Right atrium auricular region (tissue), 2 donors: ENCODE measurements at regions not wholly inside any gene's neighbourhood (a gene's known extent, or its start where the extent isn't known, plus 50 kb on each side); places are given as distances from the start of the nearest gene placed in this dataset.

ENCODE experiments used
- DNase-seq: peaks from one replicate; pipeline ENCODE4 v3.0.0-alpha.2; 2019; ENCODE audit warnings: low spot score
- H3K27ac ChIP-seq, 2 donors: fragments of 200-600 bp; sonication (generic); 1 replicate in 1 of 2; 2 replicates in 1 of 2; pipeline ENCODE4 v1.5.1; 2016 to 2019
- H3K27me3 ChIP-seq, 2 donors: fragments of 200-600 bp; sonication (generic); one replicate each; pipeline versions ENCODE4 v1.5.1 to v1.6.0; 2017 to 2019
- H3K36me3 ChIP-seq: fragments of 200-600 bp; sonication (generic); one replicate; pipeline ENCODE4 v1.5.1; 2016
- H3K4me1 ChIP-seq, 2 donors: fragments of 200-600 bp; sonication (generic); one replicate each; pipeline versions ENCODE4 v1.5.1 to v1.6.0; 2017 to 2019
- H3K4me3 ChIP-seq, 2 donors: fragments of 200-600 bp; sonication (generic); 1 replicate in 1 of 2; 2 replicates in 1 of 2; pipeline ENCODE4 v1.5.1; 2017 to 2019; ENCODE audit warnings: mild to moderate bottlenecking in 1 of 2, moderate library complexity in 1 of 2
- H3K9me3 ChIP-seq, 2 donors: fragments of 200-600 bp; sonication (generic); one replicate each; pipeline ENCODE4 v1.5.1; 2019
- TF ChIP-seq, protein P1 (sequence below), 2 donors: fragments of 200-600 bp; sonication (generic); IDR thresholded peaks; one replicate each; pipeline ENCODE4 v1.5.1; 2019; ENCODE audit warnings: antibody characterized with exemption in 2 of 2

DNA sequence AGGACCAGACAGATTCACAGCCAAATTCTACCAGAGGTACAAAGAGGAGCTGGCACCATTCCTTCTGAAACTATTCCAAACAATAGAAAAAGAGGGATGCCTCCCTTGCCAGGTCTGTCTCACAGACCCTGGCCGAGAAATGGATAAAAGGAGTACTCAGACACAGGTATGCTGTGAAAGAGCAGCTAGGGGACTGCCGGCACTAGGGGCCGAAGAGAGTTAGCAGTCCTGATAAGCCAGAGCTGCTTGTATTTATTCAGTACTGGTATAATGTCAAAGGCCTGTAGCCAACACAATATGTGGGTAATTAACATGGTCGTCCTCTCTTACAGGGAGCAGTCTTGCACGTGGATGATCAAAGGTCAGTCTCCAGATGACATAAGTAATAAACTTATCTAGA is 1042.1 kb upstream of the LCORL start:
- Histone ChIP-seq H3K27me3 (no peaks in the 10 kb centered on the region), H3K9me3 (no peaks in the 10 kb centered on the region), H3K36me3 (no peaks in the 10 kb centered on the region), H3K4me3 (no peak overlapping the region), H3K4me1 (no peaks in the 10 kb centered on the region), H3K27ac (no peak overlapping the region)
- DNase-seq = no peak
- TF ChIP-seq, protein P1, sequence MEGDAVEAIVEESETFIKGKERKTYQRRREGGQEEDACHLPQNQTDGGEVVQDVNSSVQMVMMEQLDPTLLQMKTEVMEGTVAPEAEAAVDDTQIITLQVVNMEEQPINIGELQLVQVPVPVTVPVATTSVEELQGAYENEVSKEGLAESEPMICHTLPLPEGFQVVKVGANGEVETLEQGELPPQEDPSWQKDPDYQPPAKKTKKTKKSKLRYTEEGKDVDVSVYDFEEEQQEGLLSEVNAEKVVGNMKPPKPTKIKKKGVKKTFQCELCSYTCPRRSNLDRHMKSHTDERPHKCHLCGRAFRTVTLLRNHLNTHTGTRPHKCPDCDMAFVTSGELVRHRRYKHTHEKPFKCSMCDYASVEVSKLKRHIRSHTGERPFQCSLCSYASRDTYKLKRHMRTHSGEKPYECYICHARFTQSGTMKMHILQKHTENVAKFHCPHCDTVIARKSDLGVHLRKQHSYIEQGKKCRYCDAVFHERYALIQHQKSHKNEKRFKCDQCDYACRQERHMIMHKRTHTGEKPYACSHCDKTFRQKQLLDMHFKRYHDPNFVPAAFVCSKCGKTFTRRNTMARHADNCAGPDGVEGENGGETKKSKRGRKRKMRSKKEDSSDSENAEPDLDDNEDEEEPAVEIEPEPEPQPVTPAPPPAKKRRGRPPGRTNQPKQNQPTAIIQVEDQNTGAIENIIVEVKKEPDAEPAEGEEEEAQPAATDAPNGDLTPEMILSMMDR (IDR thresholded peaks at IDR 0.05) = no peak

DNA sequence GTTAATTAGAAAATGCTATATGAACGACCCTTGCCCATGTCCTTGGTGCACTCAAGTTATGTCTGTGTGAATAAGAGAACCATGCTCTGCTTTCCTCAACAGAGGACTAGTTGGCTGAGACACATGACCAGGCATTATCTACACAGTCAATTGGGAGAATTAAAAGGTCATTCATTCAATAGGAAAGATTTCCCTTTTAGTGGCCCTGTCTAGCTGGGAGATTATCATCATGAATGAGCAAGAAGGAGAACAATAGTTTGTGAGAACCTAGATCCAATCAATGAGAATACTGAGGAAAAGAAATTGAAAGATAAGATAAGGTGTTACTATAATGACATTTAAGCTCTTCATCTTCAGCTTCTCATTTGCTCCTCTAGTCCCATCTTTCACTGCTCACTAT is 1033.4 kb upstream of the LCORL start:
- H3K36me3 ChIP-seq = no peaks in the 10 kb centered on the region
- DNase-seq = no peak
- no peaks in the 10 kb centered on the region for H3K9me3 ChIP-seq
- H3K27ac ChIP-seq = no peak overlapping the region
- no peaks in the 10 kb centered on the region for H3K27me3 ChIP-seq
- TF ChIP-seq, protein P1 (IDR thresholded peaks at IDR 0.05) = no peak
- H3K4me1 ChIP-seq = no peaks in the 10 kb centered on the region
- H3K4me3 ChIP-seq = no peak overlapping the region

DNA sequence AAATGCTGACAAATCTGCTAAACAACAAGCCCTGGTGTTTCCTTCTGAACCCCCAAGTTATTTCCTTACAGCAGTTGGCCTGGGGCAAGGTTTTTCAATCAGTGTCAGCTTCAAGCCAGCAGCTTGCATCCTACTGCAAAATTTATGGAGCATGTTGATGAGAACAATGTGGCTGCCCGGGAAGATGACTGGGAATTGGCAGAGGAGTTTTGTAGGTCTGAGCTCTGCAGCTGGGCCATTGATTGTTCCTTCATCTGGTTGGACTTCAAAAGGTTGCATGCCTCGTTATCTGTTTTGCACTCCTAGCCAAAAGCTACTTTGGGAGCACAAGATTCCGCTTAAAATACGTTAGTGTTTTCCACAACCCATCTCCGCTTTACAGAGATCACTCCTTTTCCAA is 1030.3 kb upstream of the LCORL start:
- no peaks in the 10 kb centered on the region for H3K27me3 ChIP-seq
- no peaks in the 10 kb centered on the region for H3K4me1 ChIP-seq
- no peaks in the 10 kb centered on the region for H3K36me3 ChIP-seq
- TF ChIP-seq, protein P1 (IDR thresholded peaks at IDR 0.05) = no peak
- H3K4me3 ChIP-seq = no peak overlapping the region
- H3K9me3 ChIP-seq = no peaks in the 10 kb centered on the region
- no peak for DNase-seq
- H3K27ac ChIP-seq = no peak overlapping the region

GRCh38 chr4:19047279-19047880 is 1025.8 kb upstream of the LCORL start:
- Histone ChIP-seq H3K27ac (no peak overlapping the region), H3K4me3 (no peak overlapping the region), H3K4me1 (no peaks in the 10 kb centered on the region), H3K9me3 (no peaks in the 10 kb centered on the region), H3K36me3 (no peaks in the 10 kb centered on the region), H3K27me3 (no peaks in the 10 kb centered on the region)
- TF ChIP-seq, protein P1 (IDR thresholded peaks at IDR 0.05) = no peak
- no peak for DNase-seq

- TF ChIP-seq, protein P1 (IDR thresholded peaks at IDR 0.05) = no peak
- Histone ChIP-seq H3K4me3 (no peak overlapping the region), H3K27ac (no peak overlapping the region), H3K9me3 (no peaks in the 10 kb centered on the region), H3K27me3 (no peaks in the 10 kb centered on the region), H3K4me1 (no peaks in the 10 kb centered on the region), H3K36me3 (no peaks in the 10 kb centered on the region)
- no peak for DNase-seq
Measured at GRCh38 chr4:19039816-19040215, 1018.3 kb upstream of the LCORL start.

DNA sequence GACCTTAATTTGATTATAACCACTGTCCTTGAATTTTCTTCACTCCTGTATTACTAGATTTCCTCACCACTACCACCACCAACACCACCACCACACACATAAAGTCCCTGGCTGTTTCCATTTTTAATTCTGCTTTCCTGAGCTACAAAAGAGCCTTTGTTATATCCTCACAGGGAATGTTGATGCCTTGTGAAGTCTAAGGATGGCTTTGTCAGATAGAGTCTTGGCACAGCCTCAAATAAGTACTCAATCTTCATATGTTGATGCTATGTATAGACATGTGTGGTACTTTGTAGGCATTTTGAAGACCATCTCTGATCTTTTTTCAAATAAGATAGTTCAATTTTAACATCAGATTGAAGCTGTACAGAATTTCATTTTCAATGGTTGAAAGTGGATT is 1016.7 kb upstream of the LCORL start:
- H3K36me3 ChIP-seq = no peaks in the 10 kb centered on the region

More for the DNA sequence above, 1016.7 kb upstream of the LCORL start:
- H3K9me3 ChIP-seq = no peaks in the 10 kb centered on the region
- no peaks in the 10 kb centered on the region for H3K4me1 ChIP-seq
- H3K27me3 ChIP-seq = no peaks in the 10 kb centered on the region
- TF ChIP-seq, protein P1 (IDR thresholded peaks at IDR 0.05) = no peak
- H3K27ac ChIP-seq = no peak overlapping the region
- H3K4me3 ChIP-seq = no peak overlapping the region
- DNase-seq = no peak
